GM12864 (cell line): ENCODE measurements at regions not wholly inside any gene's neighbourhood (a gene's known extent, or its start where the extent isn't known, plus 50 kb on each side); places are given as distances from the start of the nearest gene placed in this dataset.

Source experiments
- DNase-seq: peaks from one replicate; pipeline ENCODE4 v3.0.0-alpha.2; 2011; ENCODE audit warnings: low read depth
- H3K4me3 ChIP-seq: 2 replicates; pipeline ENCODE4 v1.5.1; 2011; ENCODE audit warnings: mild to moderate bottlenecking, low read depth, low read length, control low read depth
- TF ChIP-seq, protein P1 (sequence below): IDR thresholded peaks from 2 replicates; pipeline ENCODE4 v1.5.1; 2011; ENCODE audit warnings: low read depth, mild to moderate bottlenecking, moderate library complexity, low read length, control low read depth, inconsistent platforms; ENCODE audit errors: missing control alignments

DNA sequence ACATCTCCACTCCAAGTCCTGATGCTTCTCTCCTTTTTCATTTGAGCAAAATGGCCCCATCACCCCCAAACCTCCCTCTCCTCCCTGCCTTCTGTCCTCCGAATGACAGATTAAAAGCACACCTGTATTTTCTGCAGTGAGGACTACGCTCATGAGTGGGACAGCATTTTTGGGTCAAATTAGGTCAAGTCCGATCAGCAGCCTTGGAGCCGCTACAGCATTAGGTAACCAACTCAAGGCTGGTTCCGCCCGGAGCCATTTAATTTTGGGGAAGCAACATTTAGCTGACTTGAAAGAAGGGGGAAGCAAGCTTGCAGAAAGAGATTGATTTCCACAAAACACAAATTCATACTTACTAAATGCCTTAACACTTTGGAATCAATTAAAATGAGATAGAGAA, 324.1 kb upstream of the CDH5 start:
- no peak overlapping the region for H3K4me3 ChIP-seq
- no peak for DNase-seq
- TF ChIP-seq, protein P1, sequence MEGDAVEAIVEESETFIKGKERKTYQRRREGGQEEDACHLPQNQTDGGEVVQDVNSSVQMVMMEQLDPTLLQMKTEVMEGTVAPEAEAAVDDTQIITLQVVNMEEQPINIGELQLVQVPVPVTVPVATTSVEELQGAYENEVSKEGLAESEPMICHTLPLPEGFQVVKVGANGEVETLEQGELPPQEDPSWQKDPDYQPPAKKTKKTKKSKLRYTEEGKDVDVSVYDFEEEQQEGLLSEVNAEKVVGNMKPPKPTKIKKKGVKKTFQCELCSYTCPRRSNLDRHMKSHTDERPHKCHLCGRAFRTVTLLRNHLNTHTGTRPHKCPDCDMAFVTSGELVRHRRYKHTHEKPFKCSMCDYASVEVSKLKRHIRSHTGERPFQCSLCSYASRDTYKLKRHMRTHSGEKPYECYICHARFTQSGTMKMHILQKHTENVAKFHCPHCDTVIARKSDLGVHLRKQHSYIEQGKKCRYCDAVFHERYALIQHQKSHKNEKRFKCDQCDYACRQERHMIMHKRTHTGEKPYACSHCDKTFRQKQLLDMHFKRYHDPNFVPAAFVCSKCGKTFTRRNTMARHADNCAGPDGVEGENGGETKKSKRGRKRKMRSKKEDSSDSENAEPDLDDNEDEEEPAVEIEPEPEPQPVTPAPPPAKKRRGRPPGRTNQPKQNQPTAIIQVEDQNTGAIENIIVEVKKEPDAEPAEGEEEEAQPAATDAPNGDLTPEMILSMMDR, result no peak

DNA sequence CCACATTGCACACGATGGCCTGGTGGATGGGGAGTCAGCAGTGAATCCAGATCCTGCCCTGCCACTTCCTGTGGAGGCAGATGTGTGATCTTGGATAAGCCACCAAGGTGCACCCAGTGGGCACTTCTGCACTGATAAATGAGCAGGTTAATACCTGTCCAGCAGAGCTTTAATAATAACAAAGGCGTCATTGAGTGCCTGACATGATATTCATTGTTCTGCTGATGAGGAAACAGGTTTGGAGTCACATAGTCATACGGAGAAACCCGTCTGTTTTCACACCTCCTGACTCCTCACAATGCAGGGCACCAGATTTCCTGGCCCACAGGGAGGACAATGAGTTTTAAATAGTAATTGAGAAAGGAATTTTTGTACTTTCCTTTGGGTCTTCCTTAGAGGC, 324.6 kb upstream of the CDH5 start:
- DNase-seq, result no peak
- H3K4me3 ChIP-seq, result no peak overlapping the region
- TF ChIP-seq, protein P1, result no peak

DNA sequence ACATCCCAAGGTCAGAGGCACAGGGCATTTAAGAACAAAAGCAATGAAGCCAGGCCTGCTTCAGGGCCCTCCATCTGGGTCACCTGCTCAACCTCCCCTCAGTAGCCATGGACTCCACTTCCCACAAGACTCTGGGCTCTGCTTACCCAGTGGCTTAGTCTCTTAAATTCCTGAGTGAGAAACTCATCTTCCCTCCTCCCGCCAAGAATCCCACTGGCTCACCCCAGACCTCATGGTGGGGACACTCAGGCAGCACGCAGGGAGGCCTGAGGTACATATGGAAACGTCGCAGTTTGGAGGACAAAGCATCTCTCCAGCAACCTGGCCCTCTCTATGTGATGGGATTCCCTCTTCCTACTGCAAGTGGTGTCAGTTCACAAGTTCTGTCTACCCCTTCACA, 326.7 kb upstream of the CDH5 start:
- DNase-seq, result no peak
- TF ChIP-seq, protein P1, result no peak
- no peak overlapping the region for H3K4me3 ChIP-seq

DNA sequence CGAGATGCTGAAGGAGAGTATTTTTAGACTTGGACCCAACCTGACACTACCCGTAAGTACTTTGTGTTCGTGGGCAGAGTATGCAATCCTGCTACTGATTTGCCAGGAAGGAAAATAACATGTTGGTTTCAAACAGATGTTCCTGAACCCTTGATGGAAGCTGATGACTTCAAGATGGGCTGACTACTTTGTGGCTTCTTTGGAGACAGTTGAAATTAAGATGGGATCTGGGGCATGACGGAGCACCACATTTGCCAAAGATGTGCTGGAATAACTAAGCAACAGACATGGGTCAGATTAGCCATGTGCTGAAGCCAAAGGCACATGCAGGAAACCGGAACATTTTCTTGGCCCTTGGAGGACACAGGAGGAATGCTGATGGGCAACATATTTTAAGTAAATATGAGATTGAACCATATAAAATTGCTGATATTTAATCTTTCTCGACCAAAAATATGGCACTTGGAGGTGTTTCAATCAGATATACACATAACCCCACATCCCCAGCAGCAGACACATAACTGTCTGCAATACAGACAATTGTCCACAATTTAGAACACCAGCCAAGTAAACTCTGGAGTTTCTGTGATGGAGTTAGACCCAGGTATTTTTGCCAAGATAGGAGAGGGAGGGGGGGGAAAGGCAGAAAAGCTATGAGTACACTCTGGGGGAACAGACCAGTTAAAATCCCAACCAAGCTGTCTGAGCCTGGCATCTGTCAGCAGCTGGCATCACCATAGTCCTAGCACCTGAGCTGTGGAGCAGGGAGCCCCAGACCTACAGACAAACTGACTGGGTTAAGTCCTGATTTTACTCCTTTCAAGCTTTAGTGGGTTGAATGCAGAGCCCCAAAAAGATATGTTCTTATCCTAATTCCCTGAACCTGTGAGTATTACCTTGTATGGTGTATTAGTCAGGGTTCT, 329.4 kb upstream of the CDH5 start:
- TF ChIP-seq, protein P1, result no peak
- H3K4me3 ChIP-seq, result no peak overlapping the region
- no peak for DNase-seq

DNA sequence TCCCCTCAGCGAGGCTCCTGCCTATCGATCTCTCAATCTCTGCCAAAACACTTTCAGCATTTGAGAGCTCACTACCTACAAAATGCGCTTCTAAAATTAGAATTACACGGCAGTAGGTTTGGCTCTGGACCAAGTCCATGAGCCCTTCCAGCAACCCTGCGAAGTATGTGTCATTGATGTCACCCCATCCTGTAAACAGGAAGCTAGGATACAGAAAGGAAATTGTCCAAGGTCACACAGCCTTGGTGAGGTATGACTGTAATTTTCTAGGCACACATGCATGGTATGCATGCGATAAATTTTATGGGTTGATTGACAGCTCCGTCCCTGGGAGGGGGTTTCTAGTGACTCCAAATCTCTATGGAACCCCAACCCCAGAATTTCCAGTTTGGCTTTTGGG, 330.3 kb upstream of the CDH5 start:
- no peak for DNase-seq
- no peak overlapping the region for H3K4me3 ChIP-seq
- TF ChIP-seq, protein P1, result no peak

DNA sequence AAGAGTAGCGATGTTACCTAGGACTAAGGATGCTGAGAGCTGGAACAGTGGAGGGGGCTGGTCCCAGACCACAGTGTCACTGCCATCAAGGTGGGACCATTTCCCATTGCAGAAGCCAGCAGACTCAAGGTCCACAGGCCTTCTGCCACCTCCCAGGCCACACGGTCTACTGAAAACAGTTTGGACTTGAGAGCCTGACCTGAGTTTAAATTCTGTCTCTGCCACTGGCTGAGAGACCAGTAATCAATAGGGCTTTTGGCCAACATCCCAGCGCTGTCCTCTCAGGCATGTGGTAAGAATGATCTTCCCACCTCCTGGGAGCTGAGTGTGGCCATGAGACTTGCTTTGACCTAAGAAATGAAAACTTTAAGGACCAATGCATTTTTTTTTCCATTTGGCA, 331.4 kb upstream of the CDH5 start:
- no peak for DNase-seq
- TF ChIP-seq, protein P1, result no peak
- H3K4me3 ChIP-seq, result no peak overlapping the region

DNA sequence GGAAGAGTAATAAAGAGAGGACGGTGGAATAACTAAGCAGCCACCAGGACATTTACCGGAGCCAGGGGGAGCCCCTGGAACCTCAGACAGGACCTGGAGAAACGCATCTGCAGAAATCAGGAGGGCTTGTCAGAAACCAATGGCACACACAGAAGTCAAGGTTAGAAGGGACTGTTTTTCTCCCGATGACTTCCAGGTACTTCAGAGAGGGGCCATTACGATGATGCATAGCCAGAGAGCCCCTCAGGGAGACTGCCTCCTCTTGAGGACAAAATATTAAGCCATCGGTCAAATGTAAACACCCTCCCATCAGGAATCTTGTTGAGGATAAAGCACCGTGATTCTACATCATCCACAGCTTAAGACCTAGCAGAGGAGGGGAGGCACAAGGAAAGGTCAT, 333.6 kb upstream of the CDH5 start:
- DNase-seq, result no peak
- H3K4me3 ChIP-seq, result no peak overlapping the region
- TF ChIP-seq, protein P1, result no peak
